LNCaP clone FGC (cell line): ENCODE measurements at regions not wholly inside any gene's neighbourhood (a gene's known extent, or its start where the extent isn't known, plus 50 kb on each side); places are given as distances from the start of the nearest gene placed in this dataset.
"Not testable (repeated sequence)": the region's sequence is repeated elsewhere in the genome, so short reads cannot be mapped to it uniquely, and the experiment has no call there.

ENCODE experiments used
- DNase-seq: peaks from one replicate; pipeline ENCODE4 v3.0.0-alpha.2; 2011; ENCODE audit warnings: low read depth
- H3K4me3 ChIP-seq: 2 replicates; pipeline ENCODE4 v1.5.1; 2011; ENCODE audit warnings: mild to moderate bottlenecking, low read depth, low read length, control low read depth
- CTCF ChIP-seq: IDR thresholded peaks from 2 replicates; pipeline ENCODE4 v1.5.1; 2012; ENCODE audit warnings: mild to moderate bottlenecking; ENCODE audit not compliant: control insufficient read depth, insufficient read depth; ENCODE audit errors: extremely low read depth

GRCh38 chr6:81950877-81951276, 198.4 kb upstream of the TENT5A start:
- no peak overlapping the region for H3K4me3 ChIP-seq
- no peak for TF ChIP-seq CTCF
- no peak for DNase-seq

DNA sequence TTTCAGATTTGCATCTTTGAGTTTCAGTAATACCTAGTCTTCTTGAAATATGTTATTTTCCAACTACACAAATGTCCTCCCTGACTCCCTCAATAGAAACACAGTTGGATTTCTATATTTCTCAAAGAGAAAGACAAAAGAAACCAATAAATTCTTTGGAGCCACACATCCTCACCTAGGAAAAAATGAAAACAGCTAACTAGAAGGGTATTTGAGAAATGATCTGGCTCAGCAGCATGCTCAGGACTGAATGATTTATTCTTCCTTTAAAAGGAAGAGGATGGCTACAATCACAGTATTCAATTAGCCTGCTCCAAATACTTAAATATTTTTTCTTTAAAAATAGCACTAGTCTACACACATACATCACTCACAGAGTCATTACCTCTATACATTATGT, 196.4 kb upstream of the TENT5A start:
- no peak for TF ChIP-seq CTCF
- H3K4me3 ChIP-seq = no peak overlapping the region
- DNase-seq = no peak

DNA sequence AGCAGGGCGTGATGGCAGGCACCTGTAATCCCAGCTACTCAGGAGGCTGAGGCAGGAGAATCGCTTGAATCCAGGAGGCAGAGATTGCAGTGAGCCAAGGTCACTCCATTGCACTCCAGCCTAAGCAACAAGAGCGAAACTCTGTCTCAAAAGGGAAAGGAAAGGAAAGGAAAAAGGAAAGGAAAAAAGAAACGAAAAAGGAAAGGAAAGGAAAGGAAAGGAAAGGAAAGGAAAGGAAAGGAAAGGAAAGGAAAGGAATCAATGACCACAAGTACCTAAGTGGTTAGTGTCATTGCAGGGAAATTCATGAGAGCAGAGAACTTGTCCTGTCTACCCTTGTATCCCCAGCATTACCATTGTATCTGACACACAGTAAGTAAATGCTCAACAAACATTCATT, 195.7 kb upstream of the TENT5A start:
- DNase-seq, H3K4me3 ChIP-seq: not testable (repeated sequence)

DNA sequence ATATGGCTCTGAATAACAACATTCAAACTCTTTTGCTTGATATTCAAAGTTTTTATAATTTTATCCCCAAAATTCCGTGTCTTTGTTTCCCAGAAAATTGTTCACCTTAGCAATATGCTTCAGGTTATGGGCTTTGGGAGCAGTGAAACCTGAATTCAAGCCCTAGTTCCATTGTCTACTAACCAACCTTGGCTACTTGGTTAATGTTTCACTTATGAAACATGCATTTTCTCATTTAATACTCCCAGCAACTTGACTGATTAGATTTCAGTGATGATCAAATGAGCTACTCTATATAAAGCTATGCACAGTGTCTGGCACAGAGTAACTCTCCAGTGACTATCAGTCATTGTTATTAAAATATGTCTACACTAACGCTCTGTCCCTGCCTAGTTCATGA, 192.2 kb upstream of the TENT5A start:
- no peak for TF ChIP-seq CTCF
- no peak overlapping the region for H3K4me3 ChIP-seq
- DNase-seq = no peak

- H3K4me3 ChIP-seq, DNase-seq: not testable (repeated sequence)
Observed at GRCh38 chr6:81942842-81943241, 190.4 kb upstream of the TENT5A start.

- DNase-seq = no peak
- no peak overlapping the region for H3K4me3 ChIP-seq
- TF ChIP-seq CTCF = no peak
Observed at GRCh38 chr6:81942067-81942370, 189.5 kb upstream of the TENT5A start.

- DNase-seq = no peak
- no peak overlapping the region for H3K4me3 ChIP-seq
- no peak for TF ChIP-seq CTCF
Observed at GRCh38 chr6:81940451-81940985, 188.0 kb upstream of the TENT5A start.

- TF ChIP-seq CTCF = no peak
- H3K4me3 ChIP-seq = no peak overlapping the region
- no peak for DNase-seq
Observed at GRCh38 chr6:81939766-81940165, 187.3 kb upstream of the TENT5A start.
